ENCODE measurements at regions not wholly inside any gene's neighbourhood (a gene's known extent, or its start where the extent isn't known, plus 50 kb on each side); places are given as distances from the start of the nearest gene placed in this dataset.

DNA sequence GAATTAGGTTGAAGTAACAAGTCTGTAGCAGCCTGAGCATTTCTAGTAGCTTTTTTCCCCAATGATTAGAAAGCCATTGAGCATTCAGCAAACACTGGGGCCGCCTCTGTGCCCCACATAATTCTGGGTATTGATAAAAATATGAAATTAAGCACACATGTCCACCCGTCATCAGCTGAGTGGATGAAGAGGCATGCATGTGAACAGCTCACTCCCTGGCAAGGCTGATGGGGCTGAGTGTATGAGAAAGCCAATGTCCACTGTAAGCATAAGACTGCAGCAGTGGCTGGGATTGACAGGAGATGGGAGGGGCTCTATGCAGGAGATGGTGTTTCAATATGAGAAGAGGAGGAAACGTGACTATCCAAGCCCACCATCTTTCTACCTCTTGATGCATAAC, 124.4 kb upstream of the KLHL29 start:
- no peak for TF ChIP-seq SIN3A (IDR thresholded peaks at IDR 0.05; ENCODE audit: borderline replicate concordance, low read depth, low read length)
- no peak for TF ChIP-seq ZNF709 (CRISPR knock-in tag; IDR thresholded peaks at IDR 0.05)
- TF ChIP-seq TCF7L2 (IDR thresholded peaks at IDR 0.05; ENCODE audit: low read depth, low read length): no peak
- no peak for TF ChIP-seq MEIS1 (CRISPR knock-in tag; IDR thresholded peaks at IDR 0.05; ENCODE audit: borderline replicate concordance)
- no peak for TF ChIP-seq CEBPB (IDR thresholded peaks at IDR 0.05; ENCODE audit: borderline replicate concordance, low read depth, low read length)
- TF ChIP-seq ZNF597 (CRISPR knock-in tag; IDR thresholded peaks at IDR 0.05): no peak

All from HepG2 (cell line).